OCI-LY7 (cell line): ENCODE measurements at regions not wholly inside any gene's neighbourhood (a gene's known extent, or its start where the extent isn't known, plus 50 kb on each side); places are given as distances from the start of the nearest gene placed in this dataset.

Source experiments
- EZH2phosphoT487 ChIP-seq: fragments of 200-600 bp; sonication (generic); IDR thresholded peaks from 2 replicates; pipeline ENCODE4 v1.6.1; 2018; ENCODE audit warnings: low read depth, borderline replicate concordance, mild to moderate bottlenecking, mixed run types, antibody characterized with exemption, low read length, moderate library complexity, mixed read lengths
- TF ChIP-seq, protein P1 (sequence below): fragments of 200-600 bp; sonication (generic); conservative IDR thresholded peaks from 2 replicates; pipeline ENCODE4 v1.5.1; 2014; ENCODE audit warnings: mild to moderate bottlenecking, antibody characterized with exemption, low read length, moderate library complexity, mixed read lengths

DNA sequence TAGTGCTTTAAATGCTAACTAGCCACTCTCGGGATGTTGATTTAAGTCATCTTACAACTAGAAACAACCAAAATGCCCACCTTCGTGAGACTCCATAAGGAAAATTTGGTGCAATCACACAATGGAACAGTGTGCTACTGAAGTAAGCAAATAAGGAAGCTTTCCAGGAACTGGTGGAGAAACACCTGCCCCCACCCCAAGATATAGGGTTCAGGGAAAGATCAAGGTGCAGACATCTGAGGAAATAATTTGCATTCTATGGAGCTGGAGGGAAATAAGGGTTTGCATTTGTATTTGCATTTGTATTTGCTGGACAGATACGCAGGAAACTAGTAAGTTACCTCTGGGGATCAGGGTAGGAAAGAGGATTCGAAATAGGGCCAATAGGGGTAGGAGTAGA lies 90.9 kb downstream of the ACAA2 start:
- TF ChIP-seq, protein P1, sequence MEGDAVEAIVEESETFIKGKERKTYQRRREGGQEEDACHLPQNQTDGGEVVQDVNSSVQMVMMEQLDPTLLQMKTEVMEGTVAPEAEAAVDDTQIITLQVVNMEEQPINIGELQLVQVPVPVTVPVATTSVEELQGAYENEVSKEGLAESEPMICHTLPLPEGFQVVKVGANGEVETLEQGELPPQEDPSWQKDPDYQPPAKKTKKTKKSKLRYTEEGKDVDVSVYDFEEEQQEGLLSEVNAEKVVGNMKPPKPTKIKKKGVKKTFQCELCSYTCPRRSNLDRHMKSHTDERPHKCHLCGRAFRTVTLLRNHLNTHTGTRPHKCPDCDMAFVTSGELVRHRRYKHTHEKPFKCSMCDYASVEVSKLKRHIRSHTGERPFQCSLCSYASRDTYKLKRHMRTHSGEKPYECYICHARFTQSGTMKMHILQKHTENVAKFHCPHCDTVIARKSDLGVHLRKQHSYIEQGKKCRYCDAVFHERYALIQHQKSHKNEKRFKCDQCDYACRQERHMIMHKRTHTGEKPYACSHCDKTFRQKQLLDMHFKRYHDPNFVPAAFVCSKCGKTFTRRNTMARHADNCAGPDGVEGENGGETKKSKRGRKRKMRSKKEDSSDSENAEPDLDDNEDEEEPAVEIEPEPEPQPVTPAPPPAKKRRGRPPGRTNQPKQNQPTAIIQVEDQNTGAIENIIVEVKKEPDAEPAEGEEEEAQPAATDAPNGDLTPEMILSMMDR = no peak
- TF ChIP-seq EZH2phosphoT487 = no peak
